ENCODE measurements at regions not wholly inside any gene's neighbourhood (a gene's known extent, or its start where the extent isn't known, plus 50 kb on each side); places are given as distances from the start of the nearest gene placed in this dataset.
A peak's percentile ranks its signal among the peaks of the same experiment; 100 is the strongest.
"Not testable (repeated sequence)": the region's sequence is repeated elsewhere in the genome, so short reads cannot be mapped to it uniquely, and the experiment has no call there.

DNA sequence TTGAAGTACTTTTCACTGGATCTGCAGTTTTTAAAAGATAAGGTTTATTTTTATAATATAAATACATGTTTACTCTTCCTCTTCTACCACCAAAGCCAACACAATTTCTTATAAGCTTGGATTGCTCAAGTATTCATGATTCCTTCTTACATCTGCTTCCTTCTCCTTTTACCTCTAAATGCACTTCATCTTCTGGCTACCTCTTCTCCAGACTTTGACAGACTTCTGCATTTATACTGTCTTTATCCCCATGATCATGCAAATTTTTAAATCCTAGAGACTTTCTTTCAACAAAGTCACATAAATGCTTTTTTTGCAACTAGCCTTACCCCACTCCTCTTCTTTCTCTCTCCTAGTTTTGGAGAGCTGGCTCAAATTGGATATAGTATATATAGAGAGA lies 142.9 kb downstream of the TFAP2B start:
- DNase-seq (ENCODE audit: low read depth), result no peak

DNA sequence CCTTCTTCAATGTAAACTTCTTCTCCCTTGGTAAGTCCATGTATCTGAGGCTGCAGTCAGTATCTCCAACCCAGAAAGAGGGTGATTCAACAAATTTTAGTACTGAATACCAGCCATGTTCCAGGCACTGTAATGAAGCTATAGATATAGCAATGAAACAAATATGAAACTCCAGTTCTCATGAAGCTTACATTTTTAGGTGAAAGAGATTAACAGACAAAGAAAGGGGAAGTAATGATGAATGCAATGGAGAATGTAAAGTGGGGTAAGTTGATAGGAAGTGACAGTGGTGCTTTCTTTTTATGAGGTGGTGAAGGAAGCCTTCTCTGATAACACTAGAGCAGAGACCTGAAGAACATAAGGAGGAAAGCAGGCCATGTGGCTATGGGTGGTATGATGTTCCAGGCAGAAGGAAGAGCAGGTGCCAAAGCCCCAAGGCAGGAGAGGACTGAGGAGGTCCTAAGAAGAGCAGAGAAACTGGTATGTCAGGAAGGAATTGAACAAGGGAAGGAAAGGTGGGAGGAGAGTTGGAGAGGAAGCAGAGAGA lies 143.6 kb downstream of the TFAP2B start:
- DNase-seq (ENCODE audit: low read depth), result no peak

DNA sequence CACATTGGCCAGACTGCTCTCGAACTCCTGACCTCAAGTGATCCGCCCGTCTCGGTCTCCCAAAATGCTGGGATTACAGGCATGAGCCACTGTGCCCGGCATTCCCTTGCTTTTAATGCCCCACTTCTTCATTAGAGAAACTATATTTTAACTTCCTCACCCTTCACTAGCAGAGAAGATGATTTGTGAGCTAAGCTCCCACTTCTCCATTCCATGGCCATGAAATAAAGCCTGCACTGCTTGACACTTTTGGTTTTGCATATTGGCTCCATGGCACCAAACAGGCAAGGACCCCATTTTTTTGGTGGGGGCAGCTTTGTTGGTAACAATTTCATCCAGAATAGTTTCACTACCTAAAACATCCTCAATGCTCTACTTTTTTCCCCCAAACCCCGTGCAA lies 145.3 kb downstream of the TFAP2B start:
- DNase-seq (ENCODE audit: low read depth), result no peak

DNA sequence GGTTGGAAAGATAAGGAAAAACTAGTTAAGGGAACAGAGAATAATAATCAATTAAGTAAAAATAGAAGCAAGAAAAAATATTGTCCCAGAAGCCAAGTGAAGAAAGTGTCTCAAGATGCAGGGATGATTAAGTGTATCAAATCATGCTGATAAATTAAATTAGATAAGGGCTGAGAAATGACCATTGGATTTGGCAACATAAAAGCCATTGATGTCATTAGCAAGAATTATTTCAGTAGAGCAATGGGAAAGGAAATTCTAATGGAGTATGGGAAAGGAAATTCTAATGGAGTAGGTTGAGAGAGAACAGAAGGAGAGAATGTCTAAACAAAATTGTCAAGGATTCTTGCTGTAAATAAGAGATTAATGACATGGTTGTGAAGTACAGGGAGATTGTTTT lies 146.8 kb downstream of the TFAP2B start:
- DNase-seq (ENCODE audit: low read depth), result no peak

DNA sequence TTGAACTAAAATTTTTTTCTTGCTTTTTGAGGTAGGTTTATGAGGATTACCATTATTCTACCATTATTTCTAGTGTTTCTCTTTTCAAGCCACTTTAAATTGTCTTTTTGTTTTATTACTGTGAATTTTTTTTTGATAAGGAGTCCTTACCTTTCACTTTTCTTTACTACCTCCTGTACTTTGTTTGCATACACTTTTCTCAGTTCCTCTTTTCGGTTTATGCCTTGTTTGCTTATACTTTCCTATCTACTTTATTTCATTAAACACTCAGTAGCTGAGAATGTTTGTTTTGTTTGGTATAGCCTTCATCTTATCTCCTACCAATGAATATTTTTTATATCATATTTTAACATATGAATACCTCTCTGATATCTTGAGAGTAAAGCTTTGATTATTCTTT lies 147.9 kb downstream of the TFAP2B start:
- DNase-seq (ENCODE audit: low read depth), result no peak

DNA sequence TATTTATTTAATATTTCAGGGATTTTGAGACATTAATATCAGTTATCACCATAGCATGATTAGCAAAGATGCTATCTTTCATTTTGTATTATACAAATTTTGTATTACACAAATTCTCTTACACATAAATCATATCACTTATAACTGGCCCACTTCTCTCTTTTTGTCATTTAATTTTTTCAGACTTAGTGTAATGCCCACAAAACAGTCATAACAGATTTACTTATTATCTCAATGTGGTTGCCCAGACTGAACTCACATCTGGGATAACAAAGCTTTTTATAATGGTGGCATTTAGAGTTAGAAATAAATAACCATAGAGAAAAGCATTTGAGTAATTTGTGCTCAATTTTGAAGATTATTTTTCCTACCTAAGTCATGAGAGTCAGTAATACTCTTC lies 148.3 kb downstream of the TFAP2B start:
- DNase-seq (ENCODE audit: low read depth), result no peak

DNA sequence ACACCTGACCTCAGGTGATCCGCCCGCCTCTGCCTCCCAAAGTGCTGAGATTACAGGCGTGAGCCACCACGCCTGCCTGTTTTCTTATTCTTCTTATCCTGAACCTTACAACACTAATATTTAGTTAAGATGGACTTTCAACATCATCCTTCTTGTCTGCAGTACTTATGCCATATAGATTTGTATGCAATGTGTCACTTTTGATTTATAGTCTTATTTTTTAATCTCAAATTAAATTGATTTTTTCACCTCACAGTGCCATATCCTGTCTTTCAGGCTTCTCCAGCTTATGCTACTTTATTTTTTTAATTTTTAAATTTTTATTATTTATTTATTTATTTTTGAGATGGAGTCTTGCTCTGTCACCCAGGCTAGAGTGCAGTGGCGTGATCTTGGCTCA lies 149.6 kb downstream of the TFAP2B start:
- DNase-seq (ENCODE audit: low read depth), result not testable (repeated sequence)

DNA sequence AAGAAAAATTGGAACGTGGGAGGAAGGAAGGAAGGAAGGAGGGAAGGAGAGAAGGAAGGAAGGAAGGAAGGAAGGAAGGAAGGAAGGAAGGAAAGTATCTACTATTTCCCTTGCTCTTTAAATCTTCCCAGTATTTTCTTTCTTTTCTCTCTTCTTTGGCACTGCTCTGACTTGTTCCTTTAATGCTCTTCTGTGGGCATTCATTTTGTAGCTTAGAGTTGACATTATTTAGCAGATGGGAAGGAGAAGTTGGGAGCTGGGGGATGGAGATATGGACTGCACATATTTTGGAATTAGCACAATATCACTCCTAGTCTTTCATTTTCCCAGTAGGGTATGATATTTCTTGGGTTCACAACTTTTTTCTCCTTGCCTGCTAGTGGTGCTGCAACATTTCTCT lies 152.2 kb downstream of the TFAP2B start:
- DNase-seq (ENCODE audit: low read depth), result no peak

DNA sequence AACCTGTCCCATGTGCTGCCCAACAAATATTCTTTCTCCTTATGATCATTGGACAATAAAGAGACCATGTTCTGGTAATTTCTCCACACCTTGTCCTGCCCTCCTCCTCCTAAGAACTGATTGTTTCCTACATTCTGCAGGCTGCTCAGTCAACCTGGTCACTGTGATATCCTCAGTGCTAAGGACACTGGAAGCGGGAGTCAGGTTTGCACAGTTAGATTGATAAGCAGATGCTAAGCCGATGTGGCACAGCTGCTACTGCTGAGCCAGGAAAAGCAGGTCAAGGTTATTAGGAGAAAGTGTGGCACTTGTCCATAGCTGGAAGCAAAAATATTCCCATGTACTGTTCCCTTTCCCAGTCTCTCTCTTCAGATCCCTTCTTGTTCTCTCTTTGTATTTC lies 154.8 kb downstream of the TFAP2B start:
- DNase-seq (ENCODE audit: low read depth), result no peak

DNA sequence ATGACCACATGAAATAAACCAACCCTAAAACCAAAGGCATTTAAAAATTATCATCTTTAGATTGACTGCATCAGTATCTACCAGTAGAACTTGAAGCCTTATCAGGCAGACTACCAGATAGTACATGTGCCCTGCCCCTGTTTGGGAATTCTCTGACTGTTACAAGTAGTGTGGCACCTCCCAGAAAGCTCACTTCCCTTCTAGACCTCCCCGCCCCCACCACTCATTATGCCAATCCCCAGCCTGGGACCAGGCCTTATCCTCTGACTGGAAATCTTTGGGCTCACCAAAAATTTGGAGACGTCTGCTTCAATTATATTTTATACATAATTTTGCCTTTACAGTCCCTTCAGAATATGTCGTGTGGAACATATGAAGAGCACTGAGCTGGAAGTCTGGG lies 155.6 kb downstream of the TFAP2B start:
- no peak for DNase-seq (ENCODE audit: low read depth)

DNA sequence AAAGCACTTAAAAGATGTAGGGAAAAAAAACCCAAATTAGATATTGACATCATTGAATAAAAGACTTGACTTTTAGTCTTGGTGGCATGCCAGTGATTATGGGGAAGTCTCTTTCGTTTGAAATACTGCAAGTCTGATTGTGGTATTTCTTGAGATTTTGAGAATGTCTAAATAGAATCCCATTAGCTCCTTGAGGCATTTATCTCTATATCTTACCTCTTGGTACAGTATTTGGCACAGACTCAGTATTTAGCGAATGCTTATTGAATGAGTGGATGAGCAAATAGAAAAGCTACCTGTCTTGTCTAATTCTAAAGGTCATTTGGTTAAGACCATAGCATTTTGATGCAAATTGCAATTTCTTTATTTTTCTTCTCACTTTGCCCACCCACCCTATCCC lies 156.5 kb downstream of the TFAP2B start:
- DNase-seq (ENCODE audit: low read depth), result no peak

DNA sequence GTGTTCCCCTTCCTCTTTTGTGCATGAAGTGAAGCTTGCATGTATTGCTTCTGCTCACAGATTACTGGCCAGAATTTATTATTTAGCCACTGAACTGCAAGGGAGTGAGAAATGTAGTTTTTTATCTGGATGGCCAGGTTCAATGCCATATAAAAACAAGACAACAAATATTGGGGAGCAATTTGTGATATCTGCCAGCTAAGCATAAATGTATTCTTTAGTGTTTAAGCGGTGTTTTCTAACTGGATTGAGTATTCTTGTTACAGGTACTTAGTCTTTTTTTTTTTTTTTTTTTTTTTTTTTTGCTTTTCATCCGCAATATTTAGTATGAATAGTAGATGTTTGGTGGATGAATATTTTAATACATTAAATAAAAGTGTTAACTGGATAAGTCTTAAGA lies 158.2 kb downstream of the TFAP2B start:
- no peak for DNase-seq (ENCODE audit: low read depth)

DNA sequence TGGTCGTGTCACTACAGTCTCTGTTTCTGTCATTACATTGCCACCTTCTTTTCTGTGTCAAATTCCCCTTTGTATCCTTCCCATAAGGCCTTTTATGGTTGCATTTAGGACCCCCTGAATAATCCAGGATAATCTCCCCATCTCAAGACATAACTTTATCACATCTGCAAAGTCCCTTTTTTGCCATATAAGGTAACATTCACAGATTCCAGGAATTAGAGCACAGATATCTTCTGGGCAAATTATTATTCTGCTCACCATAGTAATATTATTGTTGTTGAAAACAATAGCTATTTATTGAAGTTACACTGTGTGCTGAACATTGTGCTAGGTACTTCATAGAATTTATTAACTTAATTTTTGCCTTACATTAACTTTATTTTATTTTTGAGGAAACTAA lies 159.1 kb downstream of the TFAP2B start:
- DNase-seq (ENCODE audit: low read depth), result no peak

DNA sequence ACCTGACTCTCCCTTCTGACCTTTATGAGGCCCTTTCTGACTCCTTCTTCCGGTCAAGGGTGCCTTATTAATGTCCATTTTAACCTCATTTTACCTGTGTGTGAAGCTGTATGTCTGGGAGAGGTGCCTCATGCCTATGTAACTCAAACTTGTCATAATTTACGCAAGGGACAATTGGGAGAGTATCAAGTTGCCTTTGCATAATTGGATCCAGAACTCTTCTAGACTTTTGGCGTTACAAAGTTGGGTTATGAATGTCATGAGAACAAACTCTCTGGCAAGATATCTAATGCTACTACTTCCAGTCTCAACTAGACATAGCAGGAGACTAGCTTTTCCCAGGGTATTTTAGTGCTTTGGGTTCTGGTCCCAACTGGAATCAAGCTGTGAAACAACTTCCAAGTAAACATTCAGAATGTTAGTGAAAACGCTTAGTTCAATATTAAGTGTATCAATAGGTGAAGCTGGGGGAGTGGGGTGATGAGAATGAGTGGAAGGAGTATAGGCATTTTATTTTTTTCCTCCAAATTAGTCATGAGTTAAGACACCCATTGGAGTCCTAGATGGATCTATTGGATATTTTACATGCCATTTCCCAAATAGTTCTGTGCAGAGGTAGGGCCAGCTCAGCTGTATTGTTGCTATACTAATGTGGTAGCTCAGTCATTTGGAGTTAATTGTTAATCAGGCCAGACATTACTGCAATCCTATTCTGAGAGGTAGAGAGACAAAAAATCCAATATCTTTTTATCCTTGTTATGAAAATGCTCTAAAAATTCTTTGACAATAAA lies 159.9 kb downstream of the TFAP2B start:
- DNase-seq (ENCODE audit: low read depth), result no peak

DNA sequence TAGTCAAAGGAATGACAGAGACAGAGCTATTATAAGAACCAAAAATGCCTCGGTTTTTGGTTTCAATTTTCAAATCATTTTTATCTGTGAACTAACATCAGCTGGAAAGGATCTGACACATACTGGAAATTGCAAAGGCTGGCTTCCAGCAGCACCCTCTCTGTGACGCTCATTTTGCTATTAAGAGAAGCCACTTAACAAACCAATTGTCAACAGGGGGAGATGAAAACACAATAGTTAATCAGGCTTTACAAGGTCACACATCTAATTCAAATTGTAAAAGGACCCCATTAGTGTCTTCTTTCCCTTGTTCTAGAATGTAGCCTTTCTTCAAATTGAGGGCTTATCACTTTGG lies 160.5 kb downstream of the TFAP2B start:
- DNase-seq (ENCODE audit: low read depth), result no peak

DNA sequence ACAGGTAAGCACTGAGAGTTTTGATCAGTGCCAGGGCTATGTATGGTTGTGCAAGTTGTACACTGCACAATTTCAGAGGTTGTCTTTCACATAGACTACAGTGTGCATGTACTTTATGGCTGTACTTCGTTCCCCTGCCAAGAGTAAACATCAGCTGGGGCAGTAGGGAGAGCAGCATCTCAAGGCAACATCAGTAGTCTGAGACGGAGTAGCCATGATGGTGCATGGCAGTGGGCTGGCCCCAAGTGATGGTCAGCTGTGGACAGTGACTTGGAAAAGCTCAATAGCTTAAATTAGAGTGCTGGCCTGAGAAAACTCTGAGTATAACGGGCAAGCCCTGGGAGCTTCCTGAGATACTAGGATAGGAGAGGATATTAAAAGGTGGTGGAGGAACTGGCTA lies 165.5 kb downstream of the TFAP2B start:
- no peak for DNase-seq (ENCODE audit: low read depth)

DNA sequence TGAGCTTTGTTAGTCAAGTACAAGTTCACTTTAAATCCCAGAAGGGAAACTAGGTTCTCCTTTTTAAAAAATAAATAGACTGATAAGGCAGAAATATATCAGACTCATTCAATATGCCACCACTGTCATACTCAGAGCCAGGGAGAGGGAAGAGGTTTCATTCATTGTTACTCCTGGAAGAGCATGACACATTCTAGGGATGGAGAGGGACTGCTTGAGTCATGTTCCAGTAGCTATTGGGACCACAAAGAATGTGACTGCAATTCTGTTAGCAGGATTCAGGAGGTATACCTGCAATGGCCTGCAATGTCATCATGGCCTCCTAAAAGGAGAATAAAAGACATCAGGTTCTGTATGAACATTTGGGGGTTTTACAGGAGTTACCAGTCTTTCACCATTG lies 167.6 kb downstream of the TFAP2B start:
- no peak for DNase-seq (ENCODE audit: low read depth)

DNA sequence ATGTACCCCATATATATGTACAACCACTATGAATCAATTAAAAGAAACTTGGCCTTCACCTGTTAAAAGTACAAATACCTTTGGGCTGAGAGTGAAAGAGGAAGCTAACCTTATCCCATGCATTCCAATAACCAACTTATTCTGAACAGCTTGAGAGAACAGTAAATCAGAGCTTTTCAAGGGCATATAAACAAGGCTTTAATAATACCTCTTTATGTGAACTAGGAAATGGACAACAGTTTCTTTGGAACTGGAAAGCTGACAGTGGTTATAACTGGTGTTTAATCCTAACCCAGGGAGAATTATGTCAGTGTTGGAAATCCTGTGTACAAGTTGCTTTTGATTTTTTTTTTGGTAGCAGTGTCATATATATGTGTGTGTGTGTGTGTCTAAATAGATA lies 170.5 kb downstream of the TFAP2B start:
- no peak for DNase-seq (ENCODE audit: low read depth)

DNA sequence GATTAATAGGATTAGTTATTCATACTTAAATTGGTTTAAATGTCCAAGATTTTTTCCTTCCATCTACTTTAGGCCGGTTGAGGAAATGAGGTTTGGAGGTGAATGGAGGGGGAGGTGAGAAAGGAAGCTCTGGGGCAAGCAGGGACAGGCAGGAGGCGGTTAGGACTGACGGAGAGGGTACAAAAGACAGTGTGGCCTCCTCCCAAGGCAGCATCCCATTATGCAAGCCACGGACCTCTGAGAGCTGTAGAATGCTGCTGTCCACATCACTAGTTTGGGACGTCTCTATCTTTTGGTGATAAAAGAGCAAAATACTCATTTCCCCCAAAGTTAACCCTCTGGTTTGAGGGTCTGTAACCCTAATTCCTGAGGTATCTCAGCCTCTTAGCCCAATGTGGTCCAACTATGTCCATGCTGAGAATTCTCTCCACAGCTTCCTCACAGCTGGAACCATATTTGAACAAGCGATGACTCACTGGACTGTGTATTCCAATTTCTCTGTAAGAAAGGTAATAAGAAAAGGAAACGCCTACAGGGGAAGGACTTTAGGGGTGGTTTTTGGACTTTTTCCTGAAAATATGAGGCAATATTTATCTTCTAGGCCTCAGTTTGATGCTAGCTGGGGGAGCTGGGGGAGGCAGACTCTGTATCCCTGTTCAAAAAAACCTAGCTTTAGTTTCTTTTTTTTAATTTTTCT lies 172.2 kb downstream of the TFAP2B start:
- peak; percentile 4 for DNase-seq (ENCODE audit: low read depth)

DNA sequence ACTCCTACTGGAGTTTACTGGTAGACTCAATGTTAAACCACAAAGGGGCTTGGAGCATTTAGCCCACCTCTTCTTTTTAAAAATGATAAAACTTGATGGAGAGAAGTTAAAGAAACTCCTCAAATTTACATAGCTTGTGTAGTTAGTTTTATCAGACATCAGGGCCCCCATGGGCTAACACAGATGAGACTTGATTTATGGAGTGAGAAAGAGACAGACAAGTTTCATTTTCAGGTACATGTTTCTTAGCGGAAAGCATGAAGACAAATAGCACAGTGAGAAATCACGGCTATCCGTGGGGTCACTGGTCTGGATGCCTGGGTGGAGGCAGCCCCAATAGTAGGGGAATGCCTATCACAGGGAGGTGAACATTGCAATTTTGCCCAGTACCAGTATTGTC lies 173.6 kb downstream of the TFAP2B start:
- no peak for DNase-seq (ENCODE audit: low read depth)

DNA sequence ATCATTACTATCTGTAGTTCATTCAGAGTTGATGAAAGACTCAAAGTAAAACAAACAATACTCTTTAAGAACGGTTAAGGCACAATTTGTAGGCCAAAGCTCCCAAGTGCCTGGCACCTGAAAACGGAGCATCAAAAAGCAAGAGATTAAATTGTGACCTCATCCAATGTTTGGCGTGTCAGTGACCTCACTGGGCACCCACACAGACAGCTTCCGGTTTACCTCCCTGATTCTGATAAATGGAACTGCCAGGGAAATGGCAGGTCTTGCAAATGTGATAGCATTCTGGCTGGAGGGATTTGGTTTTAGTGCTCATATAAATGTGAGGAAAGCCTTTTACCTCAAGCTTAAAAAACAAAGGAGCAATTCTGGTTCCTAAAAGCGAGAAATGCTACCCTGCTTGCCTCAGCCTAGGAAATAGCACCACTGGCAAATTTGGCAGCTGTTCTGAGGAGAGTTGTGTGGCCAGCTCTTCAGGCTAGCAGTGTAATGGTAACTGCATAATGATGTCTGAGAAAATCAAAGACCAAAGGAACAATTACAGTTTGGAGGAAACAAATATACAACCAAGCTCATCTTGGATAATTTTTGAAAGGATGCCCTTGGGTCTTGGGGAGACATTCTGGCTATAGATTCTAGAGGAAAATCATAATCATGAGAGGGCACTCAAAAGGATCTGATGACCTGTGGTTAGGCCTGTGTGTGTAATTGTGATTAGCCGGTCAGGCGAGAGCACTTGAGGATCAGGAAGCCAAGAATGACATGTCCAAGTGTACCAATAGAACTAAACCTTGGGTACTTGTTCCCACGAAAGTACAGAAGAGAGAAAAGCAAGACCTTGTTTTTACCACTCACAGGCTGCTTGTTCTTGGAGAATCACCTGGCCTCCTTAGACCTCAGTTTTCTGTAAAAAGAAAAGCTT lies 174.3 kb downstream of the TFAP2B start:
- DNase-seq (ENCODE audit: low read depth), result no peak

DNA sequence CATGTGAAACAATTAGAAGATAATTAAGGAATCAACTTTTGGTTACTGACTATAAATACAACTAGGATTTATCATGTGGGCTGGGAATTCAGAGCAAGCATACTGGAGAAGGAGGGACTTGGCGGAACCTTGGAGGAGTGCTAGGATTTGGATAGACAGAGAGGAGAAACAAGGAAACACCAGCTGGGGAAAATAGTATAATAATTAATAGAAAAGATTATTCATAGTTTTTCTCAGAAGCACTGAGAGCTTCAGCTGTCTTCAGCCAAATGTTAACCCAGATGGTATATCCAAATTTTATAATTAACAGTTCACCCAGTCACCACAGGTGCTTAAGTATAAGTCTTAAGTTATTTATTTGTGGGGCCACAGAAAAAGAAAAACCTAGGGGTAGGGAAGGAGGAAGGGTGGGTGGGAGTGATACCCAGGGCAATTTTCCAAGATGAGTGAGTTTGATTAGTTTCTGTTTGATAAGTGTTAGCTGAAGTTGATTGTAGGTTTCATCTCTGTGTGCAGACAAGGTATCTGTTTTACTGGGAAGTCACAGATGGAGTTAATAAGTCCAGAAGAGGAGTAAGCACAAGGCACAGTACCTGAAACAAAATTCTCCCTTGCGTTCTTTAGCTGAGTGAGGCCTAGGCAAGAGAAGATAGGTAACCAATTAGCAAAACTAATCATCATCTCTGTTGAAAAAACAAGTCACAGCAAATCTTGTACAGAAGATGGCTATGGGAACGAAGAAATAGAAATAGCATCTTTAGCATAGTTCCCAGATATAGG lies 175.5 kb downstream of the TFAP2B start:
- DNase-seq (ENCODE audit: low read depth), result no peak

Measured in fibroblast of the conjunctiva (primary cell).